GOT3 (cell line): ENCODE measurements at regions not wholly inside any gene's neighbourhood (a gene's known extent, or its start where the extent isn't known, plus 50 kb on each side); places are given as distances from the start of the nearest gene placed in this dataset.

Experiments used
- DNase-seq: peaks from one replicate; lab custom pipeline; 2025; ENCODE audit warnings: mixed read lengths; lab: John Stamatoyannopoulos, UW

DNA sequence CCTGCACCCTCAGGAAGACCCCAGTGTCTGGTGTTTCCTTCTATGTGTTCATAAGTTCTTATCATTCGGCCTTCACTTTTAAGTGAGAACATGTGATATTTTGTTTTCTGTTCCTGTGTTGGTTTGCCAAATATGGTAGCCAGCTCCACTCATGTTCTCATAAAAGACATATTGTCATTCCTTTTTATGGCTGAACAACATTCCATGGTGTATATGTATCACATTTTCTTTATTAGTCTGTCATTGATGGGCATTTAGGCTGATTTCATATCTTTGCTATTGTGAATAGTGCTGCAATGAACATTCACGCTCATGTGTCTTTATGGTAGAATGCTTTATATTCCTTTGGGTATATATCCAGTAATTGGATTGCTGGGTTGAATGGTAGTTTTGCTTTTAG lies 645.1 kb downstream of the SLC16A7 start:
- no peak for DNase-seq

DNA sequence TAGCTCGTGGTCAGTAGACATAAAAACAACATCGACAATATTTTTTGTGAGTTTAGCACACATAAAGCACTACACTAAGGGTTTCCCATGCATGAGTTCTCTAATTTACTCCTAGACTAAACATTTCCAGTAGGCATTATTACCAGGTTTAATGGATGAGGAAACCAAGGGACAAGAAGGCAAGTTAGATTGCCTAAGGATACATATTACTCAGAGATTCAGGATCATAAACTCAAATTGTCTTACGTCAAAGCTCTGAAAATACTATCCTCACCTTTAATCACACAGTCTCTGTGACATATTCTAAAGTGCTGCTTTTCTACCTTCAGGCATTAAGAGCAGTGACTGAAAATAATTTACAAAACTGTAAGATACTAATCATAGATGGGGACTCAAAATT lies 655.3 kb downstream of the SLC16A7 start:
- no peak for DNase-seq

DNA sequence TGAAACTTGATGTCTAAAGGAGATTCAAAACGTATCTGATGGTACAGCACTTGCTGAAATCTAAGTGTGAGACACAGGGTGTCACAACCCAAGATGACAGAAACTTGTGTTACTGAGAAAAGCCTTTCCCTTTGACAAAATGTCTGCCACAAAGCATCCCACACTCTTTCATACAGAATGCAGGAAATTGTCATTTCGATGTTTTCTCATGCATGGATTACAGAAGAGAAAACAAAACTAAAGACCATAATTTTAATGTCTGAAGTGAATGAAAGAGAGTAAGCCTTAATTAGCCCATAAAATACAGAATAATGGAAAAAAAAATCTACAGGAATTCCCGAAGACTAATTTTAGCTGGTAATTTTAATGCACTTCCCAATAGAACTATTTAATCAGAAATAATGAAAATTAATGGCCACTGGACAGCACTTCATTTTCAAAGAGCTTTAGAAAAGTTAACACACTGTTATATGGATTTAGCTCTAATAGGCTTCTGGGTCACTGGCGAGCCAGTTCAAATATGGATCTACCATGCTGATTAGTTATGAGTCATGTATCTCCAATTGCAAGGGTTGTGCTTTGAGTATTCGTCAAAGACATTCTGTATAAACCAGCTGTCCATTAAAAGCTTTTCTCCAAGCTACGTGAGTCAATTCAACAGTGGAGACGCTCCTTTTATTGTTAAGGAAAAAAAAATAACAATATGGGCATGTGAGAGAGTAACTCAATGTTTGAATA lies 656.7 kb downstream of the SLC16A7 start:
- DNase-seq, result no peak

DNA sequence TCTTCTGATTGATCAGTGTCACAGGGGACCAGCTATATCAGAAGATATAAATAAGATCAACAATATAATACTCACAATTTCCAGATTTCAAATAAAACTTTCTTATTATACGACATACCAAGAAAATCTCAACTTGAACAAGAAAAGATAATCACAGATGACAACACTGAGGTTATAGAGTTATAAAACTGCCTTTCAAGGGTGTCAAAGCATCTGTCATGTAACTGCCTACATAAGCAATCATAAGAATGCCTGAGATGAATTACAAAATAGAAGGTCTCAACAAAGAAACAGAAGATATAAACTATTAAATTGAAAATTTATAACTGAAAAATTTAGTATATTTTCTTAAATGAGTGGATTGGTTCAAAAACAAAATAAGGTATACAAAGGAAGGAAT lies 659.2 kb downstream of the SLC16A7 start:
- DNase-seq, result no peak

GRCh38 chr12:60257063-60257462 lies 661.2 kb downstream of the SLC16A7 start:
- no peak for DNase-seq

DNA sequence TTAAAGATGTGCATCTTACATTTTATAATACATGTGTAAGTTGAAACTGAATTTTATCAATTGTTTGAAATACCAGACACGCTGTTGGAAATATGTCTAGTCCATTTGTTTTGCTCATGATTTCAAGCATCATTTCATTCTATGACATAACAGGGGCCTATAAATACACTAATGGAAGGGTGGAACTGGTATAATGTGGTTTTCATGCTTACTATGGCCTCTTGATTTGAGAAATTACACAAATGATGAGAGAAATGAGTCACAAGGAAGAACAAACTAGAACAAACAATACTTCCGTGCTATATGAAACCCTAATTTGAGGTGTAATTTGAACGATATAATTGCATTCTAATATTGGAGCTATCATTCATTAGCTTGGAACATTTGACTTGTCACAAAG lies 663.4 kb downstream of the SLC16A7 start:
- no peak for DNase-seq

- no peak for DNase-seq
Measured at GRCh38 chr12:60262378-60262777, 666.5 kb downstream of the SLC16A7 start.

- no peak for DNase-seq
Measured at GRCh38 chr12:60263161-60263560, 667.3 kb downstream of the SLC16A7 start.

- DNase-seq, result no peak
Measured at GRCh38 chr12:60263836-60264493, 668.1 kb downstream of the SLC16A7 start.

- no peak for DNase-seq
Measured at GRCh38 chr12:60265741-60266140, 669.9 kb downstream of the SLC16A7 start.

GRCh38 chr12:60266381-60266852 lies 670.6 kb downstream of the SLC16A7 start:
- no peak for DNase-seq

- no peak for DNase-seq
Measured at GRCh38 chr12:60269611-60270269, 673.9 kb downstream of the SLC16A7 start.

DNA sequence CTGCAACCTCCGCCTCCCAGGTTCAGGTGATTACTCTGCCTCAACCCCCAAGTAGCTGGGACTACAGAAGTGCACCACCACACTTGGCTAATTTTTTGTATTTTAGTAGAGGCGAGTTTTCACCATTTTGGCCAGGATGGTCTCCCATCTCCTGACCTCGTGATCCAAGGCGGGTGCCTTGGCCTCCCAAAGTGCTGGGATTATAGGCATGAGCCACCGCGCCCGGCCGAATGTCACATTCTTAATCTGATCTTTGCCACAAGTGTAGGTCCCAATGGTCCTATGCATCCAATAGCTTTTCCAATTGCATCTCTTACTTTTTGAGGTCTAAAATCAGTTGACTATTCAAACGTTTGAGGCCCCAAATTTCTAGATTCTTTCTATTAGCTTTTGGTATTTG lies 676.0 kb downstream of the SLC16A7 start:
- no peak for DNase-seq

- no peak for DNase-seq
Measured at GRCh38 chr12:60278209-60278608, 682.4 kb downstream of the SLC16A7 start.

GRCh38 chr12:60279221-60279620 lies 683.4 kb downstream of the SLC16A7 start:
- no peak for DNase-seq

- no peak for DNase-seq
Measured at GRCh38 chr12:60281522-60281921, 685.7 kb downstream of the SLC16A7 start.

- DNase-seq, result no peak
Measured at GRCh38 chr12:60290532-60290931, 694.7 kb downstream of the SLC16A7 start.

DNA sequence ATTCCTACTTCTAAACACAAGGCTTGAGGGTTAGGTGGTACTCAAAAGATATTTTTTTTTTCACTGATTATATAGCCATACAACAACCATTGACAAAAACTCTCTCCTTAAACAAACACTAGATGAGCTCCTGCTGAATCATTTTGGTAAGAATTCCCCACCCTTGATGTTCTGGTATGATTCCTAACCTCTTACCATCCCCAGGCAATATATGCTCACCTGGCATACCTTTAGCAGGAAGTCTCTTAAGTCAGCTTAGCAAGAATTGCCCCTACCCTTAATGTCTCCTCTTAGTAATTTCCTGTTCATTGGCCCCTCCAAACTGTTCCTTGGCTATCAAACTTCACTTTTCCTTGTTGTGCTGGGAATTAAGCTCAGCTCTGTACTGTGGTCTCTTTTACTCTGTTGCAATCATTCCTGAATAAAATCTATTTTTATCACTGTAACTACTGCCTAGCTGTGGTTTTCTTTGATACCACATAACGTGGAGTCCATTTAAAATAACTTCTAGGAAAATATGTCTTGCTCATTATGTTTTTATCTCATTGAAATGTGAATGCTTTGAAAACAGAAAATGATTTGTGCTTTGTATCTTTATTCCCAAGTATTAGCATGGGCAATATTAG lies 712.6 kb downstream of the SLC16A7 start:
- DNase-seq, result no peak

DNA sequence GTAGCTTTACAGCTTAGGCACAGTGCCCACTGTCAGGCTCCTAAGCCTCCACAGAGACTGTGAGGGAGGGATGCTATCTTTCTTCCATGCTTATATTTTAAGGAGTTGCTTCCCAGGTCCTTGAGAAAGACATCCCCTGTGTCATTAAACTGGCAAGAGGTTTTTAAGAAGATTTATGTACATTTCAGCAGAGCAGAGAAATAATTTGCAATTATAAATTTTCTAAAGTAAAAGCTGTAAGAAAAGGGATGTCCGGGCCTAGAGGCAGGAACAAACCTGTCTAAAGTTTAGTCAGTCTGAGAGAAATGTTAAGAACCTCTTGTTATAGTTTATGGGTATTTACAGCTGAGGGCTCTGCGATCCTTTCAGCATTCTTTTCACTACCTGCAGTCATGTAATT lies 716.1 kb downstream of the SLC16A7 start:
- no peak for DNase-seq

DNA sequence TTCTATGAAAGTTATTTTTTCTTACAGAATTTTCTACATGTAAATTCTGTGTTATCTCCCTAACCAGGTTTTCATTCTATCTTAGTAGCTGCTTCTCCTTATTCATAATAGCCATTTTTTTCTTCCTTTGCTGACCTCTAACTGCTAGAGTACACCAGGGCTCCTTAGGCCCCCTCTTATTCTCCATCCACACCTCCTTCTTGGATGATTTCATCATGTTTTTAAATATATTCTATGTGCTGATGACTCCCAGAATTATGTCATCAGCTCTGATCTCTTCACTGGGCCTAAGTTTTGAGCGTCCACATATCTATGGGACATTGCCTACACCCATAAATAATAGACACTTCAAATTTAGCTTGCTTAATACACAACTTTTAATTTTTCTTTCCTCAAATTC lies 721.5 kb downstream of the SLC16A7 start:
- DNase-seq, result no peak

- DNase-seq, result no peak
Measured at GRCh38 chr12:60324746-60325145, 728.9 kb downstream of the SLC16A7 start.

GRCh38 chr12:60333461-60333860 lies 737.6 kb downstream of the SLC16A7 start:
- DNase-seq, result no peak

- no peak for DNase-seq
Measured at GRCh38 chr12:60335745-60336144, 739.9 kb downstream of the SLC16A7 start.
